Osteocyte (in vitro differentiated cells): ENCODE measurements at regions not wholly inside any gene's neighbourhood (a gene's known extent, or its start where the extent isn't known, plus 50 kb on each side); places are given as distances from the start of the nearest gene placed in this dataset.

ENCODE experiments used
- DNase-seq: peaks from one replicate; pipeline ENCODE4 v3.0.0; 2021; ENCODE audit warnings: mixed read lengths; ENCODE audit not compliant: unreplicated experiment; ENCODE audit errors: extremely low spot score
- H3K27ac Mint-ChIP-seq: one replicate; pipeline ENCODE4 v1.8.0; 2021; ENCODE audit warnings: mild to moderate bottlenecking, mixed read lengths; ENCODE audit not compliant: unreplicated experiment
- H3K27me3 Mint-ChIP-seq: one replicate; pipeline ENCODE4 v1.8.0; 2021; ENCODE audit warnings: mixed read lengths; ENCODE audit not compliant: unreplicated experiment
- H3K36me3 Mint-ChIP-seq: one replicate; pipeline ENCODE4 v1.8.0; 2021; ENCODE audit warnings: mixed read lengths; ENCODE audit not compliant: unreplicated experiment
- H3K4me1 Mint-ChIP-seq: one replicate; pipeline ENCODE4 v1.8.0; 2021; ENCODE audit warnings: mixed read lengths; ENCODE audit not compliant: unreplicated experiment
- H3K4me3 Mint-ChIP-seq: one replicate; pipeline ENCODE4 v1.8.0; 2021; ENCODE audit warnings: mild to moderate bottlenecking, moderate library complexity, mixed read lengths; ENCODE audit not compliant: unreplicated experiment
- H3K9me3 Mint-ChIP-seq: one replicate; pipeline ENCODE4 v1.8.0; 2021; ENCODE audit warnings: mixed read lengths; ENCODE audit not compliant: unreplicated experiment
- CTCF ChIP-seq: fragments of 200-600 bp; sonication (generic); IDR thresholded peaks from 2 replicates; pipeline ENCODE4 v1.5.0; 2021; ENCODE audit warnings: antibody characterized with exemption, mild to moderate bottlenecking, moderate library complexity

GRCh38 chr2:157204401-157204800 lies 53.1 kb upstream of the GALNT5 start:
- no peak for TF ChIP-seq CTCF
- Mint-ChIP-seq H3K27me3 (peaks cover 9% of the 10 kb centered on the region), H3K9me3 (no peaks in the 10 kb centered on the region), H3K27ac (no peak overlapping the region), H3K4me3 (no peak overlapping the region), H3K4me1 (no peaks in the 10 kb centered on the region), H3K36me3 (no peaks in the 10 kb centered on the region)
- DNase-seq: no peak

GRCh38 chr2:157206916-157207315 lies 50.6 kb upstream of the GALNT5 start:
- no peak for DNase-seq

More at GRCh38 chr2:157206916-157207315, 50.6 kb upstream of the GALNT5 start:
- H3K27me3 Mint-ChIP-seq: peaks cover 9% of the 10 kb centered on the region
- no peak for TF ChIP-seq CTCF
- no peak overlapping the region for H3K4me3 Mint-ChIP-seq
- H3K27ac Mint-ChIP-seq: no peak overlapping the region
- H3K36me3 Mint-ChIP-seq: no peaks in the 10 kb centered on the region
- H3K9me3 Mint-ChIP-seq: no peaks in the 10 kb centered on the region
- H3K4me1 Mint-ChIP-seq: no peaks in the 10 kb centered on the region
